ENCODE measurements at regions not wholly inside any gene's neighbourhood (a gene's known extent, or its start where the extent isn't known, plus 50 kb on each side); places are given as distances from the start of the nearest gene placed in this dataset.

- Mint-ChIP-seq H3K9me3 (no peaks in the 10 kb centered on the region), H3K27me3 (no peaks in the 10 kb centered on the region), H3K27ac (no peak overlapping the region), H3K36me3 (ENCODE audit: low read depth) (no peaks in the 10 kb centered on the region), H3K4me3 (no peak overlapping the region), H3K4me1 (no peaks in the 10 kb centered on the region)
- intact Hi-C loops (cut with micrococcal nuclease): no loop called here
- no peak for DNase-seq
These were observed 439.1 kb downstream of the NR2F1-AS1 start for GRCh38 chr5:93141969-93142368.

DNA sequence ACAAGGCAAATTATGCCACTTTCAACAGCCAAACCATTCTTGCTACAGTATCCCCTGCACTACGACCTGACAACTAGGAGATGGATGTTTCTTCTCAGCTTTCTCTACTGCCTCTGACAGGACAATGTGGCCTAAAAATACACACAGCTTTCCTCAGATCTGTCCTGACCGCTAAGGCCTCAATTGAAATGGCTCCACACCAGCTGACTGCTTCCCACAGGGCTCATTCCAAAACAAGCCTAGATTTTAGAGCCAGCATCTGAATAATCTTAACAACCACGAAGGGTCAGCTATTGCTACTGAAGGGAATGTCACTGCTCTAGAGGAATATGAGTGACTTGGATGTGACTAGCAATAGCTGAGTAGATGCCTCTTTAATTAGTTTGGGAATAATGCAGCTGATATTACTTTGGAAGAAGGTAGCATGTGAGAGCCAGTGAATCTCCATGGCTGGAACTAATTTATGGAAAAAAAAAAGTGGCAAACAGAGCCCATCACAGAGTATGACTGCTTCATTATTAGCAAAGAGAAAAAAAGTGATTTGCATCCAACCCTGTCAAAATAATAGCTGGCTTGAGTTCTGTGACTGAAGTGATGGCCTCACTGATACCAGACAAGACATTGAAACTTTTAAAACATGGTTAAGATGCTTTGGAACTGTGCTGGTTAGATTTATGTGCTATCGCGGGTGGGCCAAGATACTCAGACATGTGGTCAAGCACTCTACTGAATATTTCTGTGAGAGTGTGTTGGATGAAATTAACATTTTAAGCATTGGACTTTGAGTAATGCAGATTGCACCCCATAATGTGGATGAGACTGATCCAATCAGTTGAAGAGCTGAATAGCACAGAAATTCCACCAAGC lies 450.2 kb downstream of the NR2F1-AS1 start:
- Mint-ChIP-seq H3K4me3 (no peak overlapping the region), H3K9me3 (no peaks in the 10 kb centered on the region), H3K4me1 (no peaks in the 10 kb centered on the region), H3K36me3 (ENCODE audit: low read depth) (no peaks in the 10 kb centered on the region), H3K27ac (no peak overlapping the region), H3K27me3 (no peaks in the 10 kb centered on the region)
- DNase-seq: no peak
- intact Hi-C loops (cut with micrococcal nuclease): no loop called here

- intact Hi-C loops (cut with micrococcal nuclease): no loop called here
These were observed 454.4 kb downstream of the NR2F1-AS1 start for GRCh38 chr5:93126634-93127033.

DNA sequence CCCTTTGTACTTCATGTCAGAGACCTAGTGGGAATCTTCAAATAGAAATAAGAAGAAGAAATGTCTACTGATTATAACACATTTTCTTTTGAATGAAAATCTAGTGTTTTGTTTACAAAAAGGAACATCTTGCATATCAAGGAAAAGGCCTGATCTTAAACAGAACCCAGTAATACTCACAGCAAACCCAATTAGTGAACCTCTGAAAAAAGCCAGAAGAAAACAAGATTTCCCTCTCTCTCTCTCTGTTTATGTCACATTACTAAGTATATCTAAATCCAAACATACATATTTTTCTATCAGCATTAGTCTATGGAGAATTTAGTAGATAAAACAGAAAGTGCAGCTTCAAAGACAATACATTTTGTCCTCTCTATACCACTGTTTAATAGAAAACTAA lies 457.9 kb downstream of the NR2F1-AS1 start:
- Mint-ChIP-seq H3K9me3 (no peaks in the 10 kb centered on the region), H3K4me1 (no peaks in the 10 kb centered on the region), H3K27me3 (no peaks in the 10 kb centered on the region), H3K27ac (no peak overlapping the region), H3K36me3 (ENCODE audit: low read depth) (no peaks in the 10 kb centered on the region), H3K4me3 (no peak overlapping the region)
- DNase-seq: no peak
- intact Hi-C loops (cut with micrococcal nuclease): no loop called here

More at GRCh38 chr5:93126634-93127033, 454.4 kb downstream of the NR2F1-AS1 start:
- no peak for DNase-seq
- H3K4me1 Mint-ChIP-seq: no peaks in the 10 kb centered on the region
- H3K27me3 Mint-ChIP-seq: no peaks in the 10 kb centered on the region
- H3K9me3 Mint-ChIP-seq: no peaks in the 10 kb centered on the region
- H3K36me3 Mint-ChIP-seq (ENCODE audit: low read depth): no peaks in the 10 kb centered on the region
- H3K4me3 Mint-ChIP-seq: no peak overlapping the region
- no peak overlapping the region for H3K27ac Mint-ChIP-seq

DNA sequence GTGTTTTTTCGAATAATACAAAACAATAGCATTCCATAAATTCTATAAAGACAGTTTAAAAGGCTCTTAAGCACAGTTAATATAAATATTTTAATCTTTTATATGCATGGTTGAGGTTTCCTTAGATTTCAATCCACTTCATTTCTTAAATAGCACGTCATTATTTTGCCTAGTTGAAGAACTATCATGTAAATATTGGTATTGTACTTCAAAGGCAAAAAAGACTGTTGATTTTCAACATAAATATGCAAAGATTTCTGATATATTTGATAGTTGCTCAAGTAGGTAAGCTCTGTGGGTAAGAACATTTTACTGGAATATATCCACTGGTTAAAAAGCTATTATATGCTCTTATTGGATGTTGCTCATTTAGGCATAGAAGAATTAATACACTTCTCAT lies 458.6 kb downstream of the NR2F1-AS1 start:
- Mint-ChIP-seq H3K4me3 (no peak overlapping the region), H3K36me3 (ENCODE audit: low read depth) (no peaks in the 10 kb centered on the region), H3K9me3 (no peaks in the 10 kb centered on the region), H3K27me3 (no peaks in the 10 kb centered on the region), H3K4me1 (no peaks in the 10 kb centered on the region), H3K27ac (no peak overlapping the region)
- no peak for DNase-seq
- intact Hi-C loops (cut with micrococcal nuclease): no loop called here

GRCh38 chr5:93120771-93121170 lies 460.2 kb downstream of the NR2F1-AS1 start:
- H3K36me3 Mint-ChIP-seq (ENCODE audit: low read depth): no peaks in the 10 kb centered on the region
- no peak for DNase-seq
- no peak overlapping the region for H3K4me3 Mint-ChIP-seq
- no peaks in the 10 kb centered on the region for H3K4me1 Mint-ChIP-seq
- no peaks in the 10 kb centered on the region for H3K9me3 Mint-ChIP-seq
- H3K27me3 Mint-ChIP-seq: no peaks in the 10 kb centered on the region
- no peak overlapping the region for H3K27ac Mint-ChIP-seq
- intact Hi-C loops (cut with micrococcal nuclease): no loop called here

DNA sequence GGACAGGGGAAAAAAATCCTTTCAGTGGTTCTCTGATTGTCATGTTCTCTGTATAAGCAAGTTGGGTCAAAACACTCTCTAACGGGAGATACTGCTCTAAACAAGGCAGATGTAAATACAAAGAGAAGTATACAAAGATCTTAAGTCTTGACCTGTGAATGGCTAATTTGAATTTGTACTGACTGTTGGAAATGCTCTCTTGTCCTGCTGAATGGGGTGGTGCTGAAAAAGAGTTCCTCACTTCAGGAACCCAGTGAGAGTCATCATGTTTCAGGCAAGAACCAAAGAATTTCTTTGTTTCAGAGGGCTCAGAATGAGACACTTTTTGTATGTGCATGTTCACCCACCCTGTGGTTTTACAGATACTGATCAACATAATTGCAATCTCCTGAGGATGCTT lies 461.0 kb downstream of the NR2F1-AS1 start:
- Mint-ChIP-seq H3K27ac (no peak overlapping the region), H3K27me3 (no peaks in the 10 kb centered on the region), H3K4me1 (no peaks in the 10 kb centered on the region), H3K9me3 (no peaks in the 10 kb centered on the region), H3K4me3 (no peak overlapping the region), H3K36me3 (ENCODE audit: low read depth) (no peaks in the 10 kb centered on the region)
- DNase-seq: no peak
- intact Hi-C loops (cut with micrococcal nuclease): no loop called here

DNA sequence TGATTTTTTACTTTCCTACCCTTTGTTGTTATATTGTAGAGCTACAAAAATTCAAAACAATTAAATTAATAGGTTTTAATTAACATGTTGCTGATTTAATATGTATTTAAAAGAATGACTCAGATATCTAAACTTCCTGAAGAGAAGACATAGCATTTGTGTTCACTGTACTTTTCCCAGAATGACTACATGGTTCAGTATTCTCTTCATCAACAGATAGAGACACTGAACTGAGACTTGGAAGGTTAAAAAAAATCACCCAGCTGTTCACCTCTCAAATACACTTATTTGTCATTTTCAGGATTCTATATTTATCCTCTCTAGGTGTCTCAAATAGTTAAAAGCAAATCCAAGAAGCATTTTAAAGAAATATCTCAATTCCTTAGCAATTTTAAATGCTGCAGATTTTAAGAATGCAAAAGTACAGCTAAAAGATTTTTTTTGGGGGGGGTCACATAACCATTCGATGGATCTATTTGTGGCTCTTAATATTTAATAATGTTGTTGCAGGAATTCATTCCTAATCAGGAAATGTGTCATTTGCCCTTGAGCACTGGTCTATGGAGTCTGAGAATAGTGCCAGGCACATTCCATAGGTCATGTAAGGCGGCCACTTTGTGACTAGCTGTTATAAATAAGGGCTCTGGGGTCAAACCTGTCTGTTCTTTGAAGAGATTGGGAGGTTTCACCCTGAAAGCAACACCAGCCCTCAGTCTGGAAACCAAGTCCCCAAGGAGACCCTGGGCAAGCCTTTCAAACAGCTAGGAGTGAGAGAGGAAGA lies 463.1 kb downstream of the NR2F1-AS1 start:
- Mint-ChIP-seq H3K36me3 (ENCODE audit: low read depth) (no peaks in the 10 kb centered on the region), H3K27ac (no peak overlapping the region), H3K27me3 (no peaks in the 10 kb centered on the region), H3K4me1 (no peaks in the 10 kb centered on the region), H3K4me3 (no peak overlapping the region), H3K9me3 (no peaks in the 10 kb centered on the region)
- DNase-seq: no peak
- intact Hi-C loops (cut with micrococcal nuclease): no loop called here

DNA sequence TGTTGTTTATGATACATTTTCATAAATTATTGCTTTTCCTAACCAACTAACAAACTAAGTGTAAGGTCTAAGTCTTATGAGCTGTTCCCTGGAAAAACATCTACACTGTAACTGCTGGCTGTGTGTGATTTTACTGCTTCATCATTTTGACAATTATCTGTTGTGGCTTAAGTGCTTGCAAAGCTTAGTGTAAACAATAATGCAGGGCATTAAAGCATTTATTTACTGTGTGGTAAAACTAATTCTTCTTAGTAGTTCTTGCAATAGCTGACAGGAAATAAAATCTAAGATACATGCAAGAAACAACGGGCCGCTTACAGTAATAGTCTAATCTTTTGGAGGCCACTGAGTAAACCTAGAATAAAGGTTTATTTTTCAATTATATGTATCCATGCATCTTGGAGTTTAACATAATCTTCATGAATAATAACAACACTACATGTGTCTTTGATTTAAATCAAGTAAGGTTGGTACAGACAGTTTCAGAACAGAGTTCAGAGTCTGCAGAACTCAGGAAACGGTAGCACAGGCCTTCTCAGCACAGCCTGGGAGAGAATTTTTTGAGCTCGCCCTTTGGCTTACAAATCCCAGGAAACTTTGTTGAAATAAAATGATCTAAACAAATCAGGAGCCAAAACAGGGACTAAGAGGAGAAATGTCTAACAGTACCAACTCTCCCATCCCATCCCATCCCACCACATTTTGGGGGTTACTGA lies 473.1 kb downstream of the NR2F1-AS1 start:
- no peaks in the 10 kb centered on the region for H3K4me1 Mint-ChIP-seq
- H3K27me3 Mint-ChIP-seq: no peaks in the 10 kb centered on the region
- H3K27ac Mint-ChIP-seq: no peak overlapping the region
- no peak overlapping the region for H3K4me3 Mint-ChIP-seq
- no peaks in the 10 kb centered on the region for H3K9me3 Mint-ChIP-seq
- no peak for DNase-seq
- no peaks in the 10 kb centered on the region for H3K36me3 Mint-ChIP-seq (ENCODE audit: low read depth)
- intact Hi-C loops (cut with micrococcal nuclease): no loop called here

DNA sequence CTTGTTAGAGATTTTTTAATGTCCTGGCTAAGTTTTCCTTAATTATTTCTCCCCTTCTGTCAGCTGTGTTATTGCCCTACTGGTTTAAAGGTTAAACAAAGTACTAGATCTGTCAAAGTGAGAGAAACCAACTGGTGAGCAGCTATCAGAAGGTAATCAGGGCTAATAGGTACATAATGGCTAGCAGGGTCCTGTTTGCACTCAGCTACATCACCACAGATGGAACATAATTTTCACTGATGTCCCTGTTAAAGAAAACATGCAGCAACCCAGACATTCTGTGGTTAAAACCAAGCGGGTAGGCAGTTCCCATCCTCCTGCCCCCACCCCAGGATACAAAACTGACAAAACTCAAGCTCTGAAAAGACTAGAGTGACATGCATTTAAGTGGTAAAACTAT lies 473.9 kb downstream of the NR2F1-AS1 start:
- Mint-ChIP-seq H3K27me3 (no peaks in the 10 kb centered on the region), H3K4me3 (no peak overlapping the region), H3K27ac (no peak overlapping the region), H3K36me3 (ENCODE audit: low read depth) (no peaks in the 10 kb centered on the region), H3K4me1 (no peaks in the 10 kb centered on the region), H3K9me3 (no peaks in the 10 kb centered on the region)
- DNase-seq: no peak
- intact Hi-C loops (cut with micrococcal nuclease): no loop called here

DNA sequence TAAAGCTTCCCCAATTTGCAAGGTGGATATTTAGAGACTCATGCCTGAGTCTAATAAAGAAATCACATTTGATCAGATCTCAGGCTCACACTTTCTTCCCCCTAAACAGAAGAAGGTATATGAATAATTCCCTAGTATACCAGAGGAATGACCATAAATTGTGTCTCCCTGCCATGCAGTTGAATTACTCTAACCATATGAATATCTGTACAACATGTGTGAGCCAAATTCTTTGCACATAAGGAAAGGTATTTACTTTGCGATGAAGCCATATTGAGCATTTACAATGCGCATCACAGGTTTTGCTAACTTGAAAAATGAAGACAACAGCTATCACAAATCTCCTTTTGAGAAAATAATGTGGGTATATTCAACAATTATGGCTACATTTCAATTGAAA lies 479.4 kb downstream of the NR2F1-AS1 start:
- DNase-seq: no peak
- Mint-ChIP-seq H3K27ac (no peak overlapping the region), H3K4me1 (no peaks in the 10 kb centered on the region), H3K36me3 (ENCODE audit: low read depth) (no peaks in the 10 kb centered on the region), H3K9me3 (no peaks in the 10 kb centered on the region), H3K27me3 (no peaks in the 10 kb centered on the region), H3K4me3 (no peak overlapping the region)
- intact Hi-C loops (cut with micrococcal nuclease): no loop called here

DNA sequence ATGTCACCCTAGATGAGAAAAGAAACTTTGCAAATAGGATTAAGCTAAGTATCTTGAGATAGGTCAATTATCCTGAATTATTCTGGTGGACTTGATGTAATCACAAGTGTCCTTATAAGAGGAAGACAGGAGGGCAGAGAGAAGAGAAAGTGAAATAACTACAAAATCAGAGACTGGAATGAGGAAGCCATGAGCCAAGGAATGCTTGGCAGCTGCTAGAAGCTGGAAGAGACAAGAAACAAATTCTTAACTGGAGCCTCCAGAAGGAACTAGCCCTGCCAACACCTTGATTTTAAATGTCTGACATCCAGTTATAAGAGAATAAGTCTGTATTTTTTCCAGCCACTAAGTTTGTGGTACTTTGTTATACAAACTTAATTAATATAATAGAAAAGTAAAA lies 480.0 kb downstream of the NR2F1-AS1 start:
- intact Hi-C loops (cut with micrococcal nuclease): no loop called here
- Mint-ChIP-seq H3K4me3 (no peak overlapping the region), H3K36me3 (ENCODE audit: low read depth) (no peaks in the 10 kb centered on the region), H3K4me1 (no peaks in the 10 kb centered on the region), H3K27me3 (no peaks in the 10 kb centered on the region), H3K9me3 (no peaks in the 10 kb centered on the region), H3K27ac (no peak overlapping the region)
- DNase-seq: no peak

DNA sequence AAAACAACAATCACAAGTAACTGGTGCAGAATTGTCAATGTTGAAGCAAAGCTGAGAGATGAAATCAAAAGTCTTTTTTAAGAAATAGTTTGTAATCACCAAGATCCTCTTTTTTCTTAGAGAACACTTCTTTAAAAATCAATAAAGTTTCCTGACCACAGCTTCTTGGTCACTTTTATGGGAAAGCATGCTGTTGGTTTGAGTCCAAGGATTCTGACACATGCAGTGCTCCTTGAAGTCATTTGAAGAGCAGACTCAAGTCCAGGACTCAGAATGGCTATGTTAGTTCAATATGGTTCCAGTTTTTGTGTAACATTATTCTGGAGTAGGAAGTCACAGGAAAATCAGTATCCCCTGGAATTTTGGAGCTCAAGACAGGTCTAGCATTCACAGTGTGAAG lies 480.6 kb downstream of the NR2F1-AS1 start:
- Mint-ChIP-seq H3K27me3 (no peaks in the 10 kb centered on the region), H3K27ac (no peak overlapping the region), H3K4me1 (no peaks in the 10 kb centered on the region), H3K9me3 (no peaks in the 10 kb centered on the region), H3K4me3 (no peak overlapping the region), H3K36me3 (ENCODE audit: low read depth) (no peaks in the 10 kb centered on the region)
- intact Hi-C loops (cut with micrococcal nuclease): no loop called here
- no peak for DNase-seq

- DNase-seq: no peak
- Mint-ChIP-seq H3K27me3 (no peaks in the 10 kb centered on the region), H3K9me3 (no peaks in the 10 kb centered on the region), H3K4me3 (no peak overlapping the region), H3K4me1 (no peaks in the 10 kb centered on the region), H3K36me3 (ENCODE audit: low read depth) (no peaks in the 10 kb centered on the region), H3K27ac (no peak overlapping the region)
- intact Hi-C loops (cut with micrococcal nuclease): no loop called here
These were observed 481.1 kb downstream of the NR2F1-AS1 start for GRCh38 chr5:93099902-93100347.

Measured in activated CD4-positive, alpha-beta T cell treated with anti-CD3 and anti-CD28 coated beads, Interleukin-2, amount 10 ng/mL, durations not matched to agents 24 days and 14 days (primary cell).